Type B pancreatic cell (in vitro differentiated cells): ENCODE measurements at regions not wholly inside any gene's neighbourhood (a gene's known extent, or its start where the extent isn't known, plus 50 kb on each side); places are given as distances from the start of the nearest gene placed in this dataset.

ENCODE experiments used
- DNase-seq: peaks from one replicate; pipeline ENCODE4 v3.0.0; 2021; ENCODE audit warnings: mixed read lengths; ENCODE audit not compliant: unreplicated experiment; ENCODE audit errors: extremely low spot score
- H3K27ac Mint-ChIP-seq: 2 replicates; pipeline ENCODE4 v1.8.0; 2021; ENCODE audit warnings: mild to moderate bottlenecking, mixed read lengths
- H3K27me3 Mint-ChIP-seq: 2 replicates; pipeline ENCODE4 v1.8.0; 2021; ENCODE audit warnings: mixed read lengths
- H3K36me3 Mint-ChIP-seq: 2 replicates; pipeline ENCODE4 v1.8.0; 2021; ENCODE audit warnings: mixed read lengths
- H3K4me1 Mint-ChIP-seq: one replicate; pipeline ENCODE4 v1.8.0; 2021; ENCODE audit warnings: mixed read lengths; ENCODE audit not compliant: unreplicated experiment
- H3K4me3 Mint-ChIP-seq: 2 replicates; pipeline ENCODE4 v1.8.0; 2021; ENCODE audit warnings: mild to moderate bottlenecking, mixed read lengths
- H3K9me3 Mint-ChIP-seq: 2 replicates; pipeline ENCODE4 v1.8.0; 2021; ENCODE audit warnings: mixed read lengths
- CTCF ChIP-seq: fragments of 200-600 bp; sonication (generic); conservative IDR thresholded peaks from 2 replicates; pipeline ENCODE4 v1.5.0; 2021; ENCODE audit warnings: antibody characterized with exemption, mild to moderate bottlenecking

- DNase-seq, result no peak
- Mint-ChIP-seq H3K4me3 (no peak overlapping the region), H3K4me1 (no peaks in the 10 kb centered on the region)
These were observed 78.8 kb upstream of the DTNA start for GRCh38 chr18:34631093-34631966.

GRCh38 chr18:34632321-34632720 lies 77.8 kb upstream of the DTNA start:
- Mint-ChIP-seq H3K4me3 (no peak overlapping the region), H3K36me3 (no peaks in the 10 kb centered on the region), H3K27me3 (peaks cover 5% of the 10 kb centered on the region), H3K9me3 (no peaks in the 10 kb centered on the region), H3K4me1 (no peaks in the 10 kb centered on the region), H3K27ac (no peak overlapping the region)
- DNase-seq, result no peak
- TF ChIP-seq CTCF, result no peak

More at GRCh38 chr18:34631093-34631966, 78.8 kb upstream of the DTNA start:
- H3K9me3 Mint-ChIP-seq, result no peaks in the 10 kb centered on the region
- no peak for TF ChIP-seq CTCF
- H3K36me3 Mint-ChIP-seq, result no peaks in the 10 kb centered on the region
- no peak overlapping the region for H3K27ac Mint-ChIP-seq
- peaks cover 5% of the 10 kb centered on the region for H3K27me3 Mint-ChIP-seq

- Mint-ChIP-seq H3K27ac (no peak overlapping the region), H3K4me1 (no peaks in the 10 kb centered on the region), H3K9me3 (no peaks in the 10 kb centered on the region), H3K36me3 (no peaks in the 10 kb centered on the region), H3K4me3 (no peak overlapping the region), H3K27me3 (peaks cover 5% of the 10 kb centered on the region)
- TF ChIP-seq CTCF, result no peak
- no peak for DNase-seq
These were observed 76.7 kb upstream of the DTNA start for GRCh38 chr18:34633368-34633767.

- Mint-ChIP-seq H3K4me3 (no peak overlapping the region), H3K4me1 (no peaks in the 10 kb centered on the region), H3K27me3 (no peaks in the 10 kb centered on the region), H3K27ac (no peak overlapping the region), H3K36me3 (no peaks in the 10 kb centered on the region), H3K9me3 (no peaks in the 10 kb centered on the region)
- no peak for TF ChIP-seq CTCF
- no peak for DNase-seq
These were observed 72.8 kb upstream of the DTNA start for GRCh38 chr18:34637094-34637801.

GRCh38 chr18:34639687-34640086 lies 70.4 kb upstream of the DTNA start:
- Mint-ChIP-seq H3K9me3 (no peaks in the 10 kb centered on the region), H3K4me1 (no peaks in the 10 kb centered on the region), H3K27ac (no peak overlapping the region), H3K36me3 (no peaks in the 10 kb centered on the region), H3K4me3 (no peak overlapping the region), H3K27me3 (no peaks in the 10 kb centered on the region)
- no peak for DNase-seq
- TF ChIP-seq CTCF, result no peak
